H1 (cell line): ENCODE measurements at regions not wholly inside any gene's neighbourhood (a gene's known extent, or its start where the extent isn't known, plus 50 kb on each side); places are given as distances from the start of the nearest gene placed in this dataset.

ENCODE experiments used
- CBX5 ChIP-seq: fragments of 300-800, 300-1000 bp; sonication (generic); IDR thresholded peaks from 2 replicates; pipeline ENCODE4 v1.7.1; 2016; ENCODE audit warnings: antibody characterized with exemption, low read length, low read depth
- PHF8 ChIP-seq: fragments of 200-600 bp; sonication (generic); conservative IDR thresholded peaks from 2 replicates; pipeline ENCODE4 v1.7.1; 2012; ENCODE audit warnings: low read depth, mild to moderate bottlenecking, inconsistent platforms, low read length, moderate library complexity

GRCh38 chr10:131474416-131474815, 162.9 kb upstream of the TCERG1L start (continued):
- TF ChIP-seq PHF8 (no peak), CBX5 (no peak)
